ENCODE measurements at regions not wholly inside any gene's neighbourhood (a gene's known extent, or its start where the extent isn't known, plus 50 kb on each side); places are given as distances from the start of the nearest gene placed in this dataset.
"Not testable (repeated sequence)": the region's sequence is repeated elsewhere in the genome, so short reads cannot be mapped to it uniquely, and the experiment has no call there.

GRCh38 chr9:28059192-28059591 is 485.9 kb upstream of the C9orf72 start:
- CTCF ChIA-PET: no interaction called here
- POLR2A ChIA-PET: no interaction called here

- POLR2A ChIA-PET: no interaction called here
Observed at GRCh38 chr9:28064241-28064815, 491.0 kb upstream of the C9orf72 start.

DNA sequence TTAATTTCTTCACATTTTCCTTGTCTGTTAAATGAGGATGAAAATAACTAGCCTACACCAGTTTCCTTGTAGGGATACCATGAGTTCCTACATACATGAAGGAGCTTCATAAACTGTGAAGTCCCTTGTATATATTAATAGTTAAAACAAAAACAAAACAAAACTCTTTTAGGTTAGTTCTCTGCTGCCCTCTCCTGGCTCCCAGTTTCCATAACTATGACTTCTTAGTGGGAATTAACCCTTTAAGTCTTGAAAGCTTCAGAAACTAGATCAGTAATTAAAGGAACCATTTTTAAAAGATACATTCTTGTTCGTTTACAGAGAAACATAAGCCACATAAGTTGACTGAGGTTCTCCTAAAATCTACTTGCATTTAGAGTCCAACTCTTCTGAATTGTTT is 500.0 kb upstream of the C9orf72 start:
- POLR2A ChIA-PET: no interaction called here
- CTCF ChIA-PET: no interaction called here

More at GRCh38 chr9:28064241-28064815, 491.0 kb upstream of the C9orf72 start:
- CTCF ChIA-PET: no interaction called here

DNA sequence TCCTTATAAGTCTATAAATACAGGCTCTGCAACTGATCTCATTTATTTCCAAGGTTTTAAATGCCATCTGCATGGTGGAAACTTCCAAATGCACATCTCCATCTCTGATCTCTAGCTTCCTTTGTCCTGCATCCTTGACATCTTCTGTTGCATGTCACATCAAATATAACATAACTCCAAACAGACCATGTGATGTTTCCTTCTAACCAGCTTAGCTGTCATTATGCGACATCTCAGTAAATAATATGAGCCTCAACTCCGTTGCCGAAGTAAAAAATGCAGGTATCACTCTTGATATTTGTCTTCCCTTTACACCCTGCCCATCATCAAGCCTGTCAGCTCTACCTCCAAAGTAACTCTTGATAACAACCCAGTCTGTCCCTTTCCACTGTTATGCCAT is 506.4 kb upstream of the C9orf72 start:
- ChIA-PET POLR2A (no interaction called here), CTCF (no interaction called here)

GRCh38 chr9:28082671-28083070 is 509.4 kb upstream of the C9orf72 start:
- POLR2A ChIA-PET: no interaction called here
- CTCF ChIA-PET: no interaction called here

- POLR2A ChIA-PET: no interaction called here
- CTCF ChIA-PET: no interaction called here
Observed at GRCh38 chr9:28086881-28087280, 513.6 kb upstream of the C9orf72 start.

GRCh38 chr9:28092981-28093936 is 520.0 kb upstream of the C9orf72 start:
- POLR2A ChIA-PET: no interaction called here
- CTCF ChIA-PET: no interaction called here

- POLR2A ChIA-PET: no interaction called here
Observed at GRCh38 chr9:28101509-28101908, 528.2 kb upstream of the C9orf72 start.

GRCh38 chr9:28105001-28105400 is 531.7 kb upstream of the C9orf72 start:
- POLR2A ChIA-PET: no interaction called here
- CTCF ChIA-PET: no interaction called here

More at GRCh38 chr9:28101509-28101908, 528.2 kb upstream of the C9orf72 start:
- CTCF ChIA-PET: no interaction called here

GRCh38 chr9:28120184-28120583 is 546.9 kb upstream of the C9orf72 start:
- ChIA-PET CTCF (no interaction called here), POLR2A (no interaction called here)

GRCh38 chr9:28120626-28121025 is 547.3 kb upstream of the C9orf72 start:
- POLR2A ChIA-PET: no interaction called here

GRCh38 chr9:28121366-28121765 is 548.1 kb upstream of the C9orf72 start:
- CTCF ChIA-PET: no interaction called here
- POLR2A ChIA-PET: no interaction called here

More at GRCh38 chr9:28120626-28121025, 547.3 kb upstream of the C9orf72 start:
- CTCF ChIA-PET: no interaction called here

DNA sequence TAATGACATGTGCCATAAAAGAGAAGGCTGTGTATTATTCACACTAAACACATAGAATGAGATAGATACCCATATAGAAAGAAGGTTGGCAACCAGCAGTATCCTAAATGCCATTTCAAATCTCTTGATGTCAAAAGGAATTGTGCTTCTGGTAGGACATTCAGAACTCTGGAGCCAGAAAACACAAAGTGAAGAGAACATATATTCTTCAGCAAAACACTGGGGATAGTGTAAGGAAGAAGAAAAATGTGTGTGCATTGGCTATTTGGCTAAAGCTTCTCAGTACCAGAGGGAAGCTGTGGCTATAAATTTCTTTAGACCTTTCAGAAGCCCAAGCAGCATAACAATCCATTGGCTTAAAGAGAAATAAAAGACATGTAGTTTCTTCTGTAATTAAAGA is 551.6 kb upstream of the C9orf72 start:
- POLR2A ChIA-PET: no interaction called here
- CTCF ChIA-PET: no interaction called here

GRCh38 chr9:28127101-28127500 is 553.8 kb upstream of the C9orf72 start:
- POLR2A ChIA-PET: no interaction called here

DNA sequence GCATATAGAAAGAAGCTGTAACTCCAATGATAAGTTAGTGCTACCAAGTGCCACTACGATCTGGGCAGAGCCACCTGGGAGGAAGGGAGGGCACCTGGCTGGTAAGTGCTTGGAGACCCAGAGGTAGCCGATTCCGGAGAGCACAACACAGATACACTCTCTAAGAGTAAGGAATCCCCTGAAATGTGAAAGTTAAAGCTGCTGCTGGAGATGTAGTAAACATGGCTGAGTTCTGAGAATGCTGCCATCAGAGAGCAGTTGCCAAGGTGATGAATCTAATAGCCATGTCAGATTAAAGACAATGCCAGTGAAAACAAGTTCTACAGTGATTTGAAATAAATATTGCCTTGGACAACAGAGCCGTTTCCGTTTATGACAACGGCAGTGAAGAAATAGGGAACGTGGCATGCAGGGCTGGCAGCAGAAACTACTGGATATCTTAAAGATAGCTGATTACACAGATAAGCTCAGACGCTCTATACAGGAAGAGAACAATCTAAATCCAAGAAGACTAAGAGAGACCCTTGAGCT is 561.2 kb upstream of the C9orf72 start:
- CTCF ChIA-PET: no interaction called here
- POLR2A ChIA-PET: no interaction called here

More at GRCh38 chr9:28127101-28127500, 553.8 kb upstream of the C9orf72 start:
- CTCF ChIA-PET: no interaction called here

DNA sequence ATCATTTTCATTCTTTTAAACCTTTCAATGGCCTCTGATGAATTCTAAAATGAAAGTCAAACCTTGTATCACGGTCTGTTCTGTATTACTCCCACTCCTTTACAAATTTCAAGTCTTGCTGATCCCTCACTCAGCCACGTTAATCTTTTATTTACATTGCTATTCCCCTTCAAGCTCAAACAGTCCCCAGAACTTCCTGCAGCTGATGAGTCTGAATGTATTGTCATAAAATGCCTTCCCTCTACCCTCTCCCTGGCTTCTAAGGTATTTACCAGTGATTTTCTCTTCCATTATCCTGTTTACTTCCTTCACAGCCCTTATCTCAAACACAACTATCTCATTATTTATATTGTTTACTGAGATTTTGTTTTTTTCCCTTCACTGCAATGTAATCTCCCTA is 562.3 kb upstream of the C9orf72 start:
- ChIA-PET CTCF (no interaction called here), POLR2A (no interaction called here)

- CTCF ChIA-PET: no interaction called here
- POLR2A ChIA-PET: no interaction called here
Observed at GRCh38 chr9:28136113-28136512, 562.8 kb upstream of the C9orf72 start.

DNA sequence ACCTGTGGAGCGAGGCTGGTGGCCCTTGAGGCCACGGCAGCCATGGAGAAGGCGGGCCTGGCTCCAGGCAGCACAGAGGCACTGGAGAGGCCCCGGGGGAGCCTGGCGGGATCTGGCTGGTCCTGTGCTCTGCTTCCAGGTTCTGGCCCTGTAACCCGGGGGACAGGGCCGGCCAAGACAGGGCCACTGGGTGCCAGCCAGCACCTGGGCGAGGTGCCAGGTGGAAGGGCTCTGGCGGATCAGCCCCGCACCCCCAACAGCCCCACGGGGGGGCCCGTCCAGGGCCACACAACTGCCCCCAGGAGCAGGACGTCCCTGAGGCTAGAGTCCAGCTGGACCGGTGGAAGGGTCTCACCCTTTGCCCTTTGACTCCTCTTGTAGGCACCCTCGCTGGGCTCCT is 574.1 kb upstream of the C9orf72 start:
- CTCF ChIA-PET, POLR2A ChIA-PET: not testable (repeated sequence)

GRCh38 chr9:28147923-28148597 is 574.8 kb upstream of the C9orf72 start:
- POLR2A ChIA-PET, CTCF ChIA-PET: not testable (repeated sequence)

GRCh38 chr9:28149361-28150050 is 576.2 kb upstream of the C9orf72 start:
- POLR2A ChIA-PET, CTCF ChIA-PET: not testable (repeated sequence)
